IPS-NIHi7 (cell line): ENCODE measurements at regions not wholly inside any gene's neighbourhood (a gene's known extent, or its start where the extent isn't known, plus 50 kb on each side); places are given as distances from the start of the nearest gene placed in this dataset.
"Not testable (repeated sequence)": the region's sequence is repeated elsewhere in the genome, so short reads cannot be mapped to it uniquely, and the experiment has no call there.

Experiments used
- DNase-seq: peaks from one replicate; pipeline ENCODE4 v3.0.0; 2012; ENCODE audit warnings: mixed read lengths; ENCODE audit errors: extremely low spot score

GRCh38 chr7:49665963-49666362, 107.5 kb upstream of the VWC2 start:
- DNase-seq: not testable (repeated sequence)

- DNase-seq: no peak
Measured at GRCh38 chr7:49666764-49667163, 106.7 kb upstream of the VWC2 start.

GRCh38 chr7:49669285-49669684, 104.2 kb upstream of the VWC2 start:
- DNase-seq: no peak

- DNase-seq: no peak
Measured at GRCh38 chr7:49669692-49670260, 103.7 kb upstream of the VWC2 start.

- DNase-seq: no peak
Measured at GRCh38 chr7:49670991-49671390, 102.4 kb upstream of the VWC2 start.

- no peak for DNase-seq
Measured at GRCh38 chr7:49692516-49692915, 80.9 kb upstream of the VWC2 start.

- DNase-seq: no peak
Measured at GRCh38 chr7:49695971-49696370, 77.5 kb upstream of the VWC2 start.

GRCh38 chr7:49700841-49701240, 72.6 kb upstream of the VWC2 start:
- no peak for DNase-seq

- no peak for DNase-seq
Measured at GRCh38 chr7:49702099-49702498, 71.3 kb upstream of the VWC2 start.

- DNase-seq: peak; percentile 28
Measured at GRCh38 chr7:49703337-49703736, 70.1 kb upstream of the VWC2 start.

GRCh38 chr7:49703881-49704280, 69.6 kb upstream of the VWC2 start:
- DNase-seq: no peak

- DNase-seq: no peak
Measured at GRCh38 chr7:49706106-49706505, 67.3 kb upstream of the VWC2 start.

- DNase-seq: no peak
Measured at GRCh38 chr7:49707891-49708290, 65.5 kb upstream of the VWC2 start.

- no peak for DNase-seq
Measured at GRCh38 chr7:49708590-49708989, 64.8 kb upstream of the VWC2 start.

GRCh38 chr7:49711072-49711723, 62.2 kb upstream of the VWC2 start:
- DNase-seq: not testable (repeated sequence)

GRCh38 chr7:49714182-49714581, 59.3 kb upstream of the VWC2 start:
- no peak for DNase-seq

GRCh38 chr7:49715486-49715885, 58.0 kb upstream of the VWC2 start:
- no peak for DNase-seq

GRCh38 chr7:49717547-49717946, 55.9 kb upstream of the VWC2 start:
- no peak for DNase-seq

- DNase-seq: no peak
Measured at GRCh38 chr7:49718760-49719159, 54.7 kb upstream of the VWC2 start.

GRCh38 chr7:49721441-49721840, 52.0 kb upstream of the VWC2 start:
- DNase-seq: no peak
